ENCODE measurements at regions not wholly inside any gene's neighbourhood (a gene's known extent, or its start where the extent isn't known, plus 50 kb on each side); places are given as distances from the start of the nearest gene placed in this dataset.

- TF ChIP-seq MLLT1 (IDR thresholded peaks at IDR 0.05) (no peak), ZNF217 (IDR thresholded peaks at IDR 0.05) (no peak), HDGF (IDR thresholded peaks at IDR 0.05) (no peak), RAD21 (IDR thresholded peaks at IDR 0.05; ENCODE audit: insufficient read depth, low read depth, low read length) (peak; percentile 92), CBX5 (IDR thresholded peaks at IDR 0.05; ENCODE audit: low read depth) (no peak), STAT1 (conservative IDR thresholded peaks at IDR 0.05) (no peak), CTCF (IDR thresholded peaks at IDR 0.05 in 2 of 3, conservative IDR thresholded peaks at IDR 0.05 in 1 of 3; ENCODE audit: control insufficient read depth in 2 of 3, extremely low read depth in 1 of 3, insufficient read depth in 1 of 3, low read depth in 3 of 3, low read length in 3 of 3) (peak; percentile 50 to 66 (median 55); a peak in 5 of 6 replicates), SMC3 (IDR thresholded peaks at IDR 0.05; ENCODE audit: borderline replicate concordance, low read length) (peak; percentile 54; the same call in 1 of the 2 replicates), ATF3 (IDR thresholded peaks at IDR 0.05; ENCODE audit: borderline replicate concordance, extremely low read depth, low read depth, low read length) (no peak), PAX5 (IDR thresholded peaks at IDR 0.05; ENCODE audit: borderline replicate concordance, low read depth, low read length) (no peak), ELK1 (IDR thresholded peaks at IDR 0.05; ENCODE audit: low read depth, low read length) (no peak)
Measured at GRCh38 chr13:62320129-62321108, 904.8 kb upstream of the PCDH20 start (continued).
